Iris pigment epithelial cell (primary cell): ENCODE measurements at regions not wholly inside any gene's neighbourhood (a gene's known extent, or its start where the extent isn't known, plus 50 kb on each side); places are given as distances from the start of the nearest gene placed in this dataset.

Experiments
- DNase-seq: peaks from one replicate; pipeline ENCODE4 v3.0.0-alpha.2; 2011; ENCODE audit warnings: low read depth

DNA sequence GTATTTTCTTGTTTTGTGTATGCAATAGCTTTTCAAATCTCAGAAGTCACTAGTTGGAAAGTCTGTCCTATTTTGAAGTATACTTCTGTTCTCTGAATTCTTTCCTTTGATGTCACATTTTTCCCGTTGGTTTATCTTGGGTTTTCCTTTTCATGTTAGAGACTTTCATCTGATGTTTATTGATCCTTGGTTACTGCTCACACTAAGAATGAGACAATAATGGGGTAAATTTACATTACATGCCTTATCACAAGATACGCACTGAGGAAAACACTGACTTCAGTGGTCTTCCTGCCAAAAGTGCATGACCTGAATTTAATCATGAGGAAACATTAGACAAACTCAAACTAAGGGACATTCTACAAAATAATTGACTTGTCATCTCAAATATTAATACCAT is 63.5 kb upstream of the C1GALT1 start:
- DNase-seq: no peak

DNA sequence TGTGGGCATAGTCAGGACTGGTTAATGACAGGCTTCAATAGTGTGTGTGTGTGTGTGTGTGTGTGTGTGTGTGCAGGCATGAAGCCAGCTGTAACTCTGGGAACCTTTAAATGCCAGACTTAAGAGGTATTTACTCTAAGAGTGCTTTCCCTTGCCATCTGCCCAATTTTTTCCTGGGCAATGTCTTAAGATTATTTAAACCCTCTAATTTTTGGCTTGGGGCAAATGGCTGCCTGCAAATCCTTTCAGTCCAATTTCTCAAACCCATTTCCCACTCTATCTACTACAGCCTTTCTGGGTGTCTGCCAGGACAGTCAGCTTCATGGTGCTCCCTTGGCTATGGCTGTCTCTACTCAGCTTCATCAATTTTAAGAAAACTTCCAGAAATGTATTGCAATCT is 62.6 kb upstream of the C1GALT1 start:
- no peak for DNase-seq

GRCh38 chr7:7122033-7122478 is 60.3 kb upstream of the C1GALT1 start:
- DNase-seq: no peak

GRCh38 chr7:7122701-7123281 is 59.6 kb upstream of the C1GALT1 start:
- peak; percentile 85 for DNase-seq

- DNase-seq: no peak
Measured at GRCh38 chr7:7125963-7126362, 56.4 kb upstream of the C1GALT1 start.

DNA sequence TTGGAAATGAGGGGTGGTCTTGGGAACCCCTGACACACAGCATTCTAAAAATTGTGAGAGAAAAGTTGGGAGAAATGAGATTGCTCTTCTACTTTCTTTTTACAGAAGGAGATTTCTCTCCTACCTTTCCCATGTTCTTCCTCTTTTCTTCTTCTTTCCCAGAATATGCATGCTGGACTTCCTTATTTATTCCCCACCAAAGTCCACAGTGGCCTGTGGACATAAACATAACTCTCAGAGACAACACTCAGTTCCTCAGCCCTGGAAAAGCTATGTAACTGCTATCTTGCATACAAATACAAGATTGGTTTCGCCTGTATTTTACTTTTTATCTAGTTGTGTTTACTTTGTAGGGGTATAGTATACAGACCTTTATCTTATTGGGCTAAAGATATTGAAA is 54.6 kb upstream of the C1GALT1 start:
- DNase-seq: no peak

DNA sequence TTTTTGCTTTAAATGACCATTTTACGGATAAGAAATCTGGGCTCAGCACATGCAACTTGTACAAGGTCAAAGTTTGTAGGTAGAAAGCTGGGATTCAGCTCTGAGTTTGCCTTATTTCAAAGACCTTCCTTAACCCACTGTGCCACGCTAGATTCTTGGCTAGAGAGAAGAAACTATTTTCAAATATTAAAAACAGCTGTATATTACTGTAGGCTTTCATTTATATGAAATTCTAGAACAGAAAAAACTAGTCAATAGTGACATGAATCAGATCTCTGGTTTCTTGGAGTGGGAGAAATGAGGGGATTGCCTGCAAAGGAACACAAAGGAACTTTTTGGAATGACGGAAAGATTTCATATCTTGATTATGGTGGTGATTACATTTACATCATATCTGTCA is 53.0 kb upstream of the C1GALT1 start:
- DNase-seq: no peak

DNA sequence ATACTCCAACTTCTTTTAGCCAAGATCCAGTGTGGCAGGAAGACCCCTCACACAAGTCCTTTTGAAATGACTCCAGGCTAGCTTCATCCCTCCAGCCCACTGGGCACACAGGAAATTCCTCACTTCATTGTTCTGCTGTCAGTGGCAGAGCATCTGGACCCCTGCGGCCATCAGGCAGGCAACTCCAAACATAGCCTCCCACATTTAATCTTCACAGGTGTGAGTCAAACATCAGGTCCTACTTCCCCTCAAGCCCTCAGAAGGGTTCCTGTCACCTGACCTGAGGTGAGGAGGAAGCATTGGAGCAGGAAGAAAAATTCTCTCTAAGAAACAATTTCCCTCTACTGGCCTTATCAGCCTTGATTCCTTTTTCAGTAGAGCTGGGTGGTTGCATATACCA is 51.1 kb upstream of the C1GALT1 start:
- DNase-seq: no peak
